K562 (cell line): ENCODE measurements at regions not wholly inside any gene's neighbourhood (a gene's known extent, or its start where the extent isn't known, plus 50 kb on each side); places are given as distances from the start of the nearest gene placed in this dataset.

Experiments used
- C11orf30 ChIP-seq: fragments of 450-650 bp; IDR thresholded peaks from 2 replicates; pipeline ENCODE4 v1.6.1; 2016; ENCODE audit warnings: low read depth, mild to moderate bottlenecking
- CTCF ChIP-seq, 3 experiments: IDR thresholded peaks in 2 of 3; conservative IDR thresholded peaks in 1 of 3; 2 replicates each; pipeline ENCODE4 v1.5.1; 2011 to 2012; ENCODE audit warnings: low read length in 3 of 3, mild to moderate bottlenecking in 3 of 3, control low read depth in 2 of 3, improper control_type of control experiment in 1 of 3, inconsistent platforms in 1 of 3, low read depth in 1 of 3, mixed read lengths in 1 of 3, moderate library complexity in 1 of 3; ENCODE audit not compliant: insufficient read depth in 2 of 3
- TARDBP ChIP-seq: fragments of 450-650 bp; IDR thresholded peaks from 2 replicates; pipeline ENCODE4 v1.6.1; 2016
- TGIF2 ChIP-seq: sonication (generic); formaldehyde crosslinking; IDR thresholded peaks from 2 replicates; pipeline ENCODE4 v1.8.1; 2022; ENCODE audit warnings: mild to moderate bottlenecking, missing genetic modification reagents, moderate library complexity
- ZC3H4 ChIP-seq: sonication (generic); formaldehyde crosslinking; IDR thresholded peaks from 2 replicates; pipeline ENCODE4 v1.9.0; 2021; ENCODE audit warnings: missing genetic modification reagents, borderline replicate concordance
- ZHX1 ChIP-seq: fragments of 150-350 bp; conservative IDR thresholded peaks from 2 replicates; pipeline ENCODE4 v1.6.1; 2014; ENCODE audit warnings: low read length
- ZNF655 ChIP-seq: fragments of 250-450 bp; sonication (Bioruptor Pico); IDR thresholded peaks from 2 replicates; pipeline ENCODE4 v1.5.0; 2021

GRCh38 chr6:23176883-23177282 lies 607.5 kb downstream of the HDGFL1 start:
- TF ChIP-seq C11orf30, result no peak
- no peak for TF ChIP-seq ZNF655
- no peak for TF ChIP-seq TGIF2
- TF ChIP-seq ZHX1, result no peak
- no peak for TF ChIP-seq CTCF (IDR thresholded peaks at IDR 0.05 in 2 of 3, conservative IDR thresholded peaks at IDR 0.05 in 1 of 3; ENCODE audit: insufficient read depth in 2 of 3, low read depth in 1 of 3, low read length in 3 of 3)
- no peak for TF ChIP-seq TARDBP
- no peak for TF ChIP-seq ZC3H4
